ENCODE measurements at regions not wholly inside any gene's neighbourhood (a gene's known extent, or its start where the extent isn't known, plus 50 kb on each side); places are given as distances from the start of the nearest gene placed in this dataset.

DNA sequence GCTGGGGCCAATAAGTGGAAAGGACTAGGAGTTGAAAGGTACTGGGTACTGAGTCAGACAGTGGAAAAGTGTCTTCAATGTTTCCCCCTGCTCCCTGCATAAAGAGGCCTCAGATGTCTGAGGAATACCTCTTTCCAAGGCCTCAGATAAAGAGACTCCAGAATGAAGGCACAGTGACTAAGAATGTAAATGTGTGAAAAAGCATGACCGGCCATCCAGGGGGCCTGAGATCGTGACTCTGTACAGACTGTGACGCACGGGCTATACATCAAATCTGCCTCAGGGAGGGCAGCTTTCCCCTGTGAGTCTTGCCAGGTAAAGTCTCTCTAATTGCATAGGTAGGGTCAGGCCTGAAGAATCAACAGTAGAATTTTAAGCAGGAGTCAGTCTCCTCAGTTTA, 1690.5 kb downstream of the KCNT2 start:
- no peak for TF ChIP-seq EZH2phosphoT487 (IDR thresholded peaks at IDR 0.05; ENCODE audit: borderline replicate concordance, low read depth, low read length)
- TF ChIP-seq, protein P1, sequence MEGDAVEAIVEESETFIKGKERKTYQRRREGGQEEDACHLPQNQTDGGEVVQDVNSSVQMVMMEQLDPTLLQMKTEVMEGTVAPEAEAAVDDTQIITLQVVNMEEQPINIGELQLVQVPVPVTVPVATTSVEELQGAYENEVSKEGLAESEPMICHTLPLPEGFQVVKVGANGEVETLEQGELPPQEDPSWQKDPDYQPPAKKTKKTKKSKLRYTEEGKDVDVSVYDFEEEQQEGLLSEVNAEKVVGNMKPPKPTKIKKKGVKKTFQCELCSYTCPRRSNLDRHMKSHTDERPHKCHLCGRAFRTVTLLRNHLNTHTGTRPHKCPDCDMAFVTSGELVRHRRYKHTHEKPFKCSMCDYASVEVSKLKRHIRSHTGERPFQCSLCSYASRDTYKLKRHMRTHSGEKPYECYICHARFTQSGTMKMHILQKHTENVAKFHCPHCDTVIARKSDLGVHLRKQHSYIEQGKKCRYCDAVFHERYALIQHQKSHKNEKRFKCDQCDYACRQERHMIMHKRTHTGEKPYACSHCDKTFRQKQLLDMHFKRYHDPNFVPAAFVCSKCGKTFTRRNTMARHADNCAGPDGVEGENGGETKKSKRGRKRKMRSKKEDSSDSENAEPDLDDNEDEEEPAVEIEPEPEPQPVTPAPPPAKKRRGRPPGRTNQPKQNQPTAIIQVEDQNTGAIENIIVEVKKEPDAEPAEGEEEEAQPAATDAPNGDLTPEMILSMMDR (conservative IDR thresholded peaks at IDR 0.05; ENCODE audit: low read length), result no peak
- H3K27ac ChIP-seq (ENCODE audit: low read depth, low read length, poor library complexity, severe bottlenecking), result no peak overlapping the region
- H3K36me3 ChIP-seq (ENCODE audit: insufficient read depth, low read length), result no peaks in the 10 kb centered on the region
- H3K4me1 ChIP-seq (ENCODE audit: insufficient read depth, low read length, poor library complexity, severe bottlenecking), result no peaks in the 10 kb centered on the region
- no peak overlapping the region for H3K4me3 ChIP-seq (ENCODE audit: low read depth, low read length, poor library complexity, severe bottlenecking)
- H3K9me2 ChIP-seq (ENCODE audit: insufficient read depth, low read length), result no peaks in the 10 kb centered on the region
- no peaks in the 10 kb centered on the region for H3K9me3 ChIP-seq (ENCODE audit: low read length)
- no TSS peak for BruUV-seq (replicated peaks)
- POLR2A ChIA-PET, result interaction anchor here (1.0 kb wide), 1 partner anchor 41 kb away, joined by 3 read pairs; no protein-coding TSS in a partner anchor
- no peaks in the 10 kb centered on the region for H3K79me2 ChIP-seq (ENCODE audit: insufficient read depth, low read depth, low read length)
- CTCF ChIA-PET (ENCODE audit: unreplicated experiment), result no interaction called here
- intact Hi-C loops (cut with micrococcal nuclease; ENCODE audit: unreplicated experiment), result no loop called here
- H2AFZ ChIP-seq (ENCODE audit: low read length), result no peak overlapping the region
- DNase-seq (ENCODE audit: low spot score), result no peak
- H3K4me2 ChIP-seq (ENCODE audit: low read length), result no peak overlapping the region
- no peaks in the 10 kb centered on the region for H4K20me1 ChIP-seq (ENCODE audit: insufficient read depth, low read length)

DNA sequence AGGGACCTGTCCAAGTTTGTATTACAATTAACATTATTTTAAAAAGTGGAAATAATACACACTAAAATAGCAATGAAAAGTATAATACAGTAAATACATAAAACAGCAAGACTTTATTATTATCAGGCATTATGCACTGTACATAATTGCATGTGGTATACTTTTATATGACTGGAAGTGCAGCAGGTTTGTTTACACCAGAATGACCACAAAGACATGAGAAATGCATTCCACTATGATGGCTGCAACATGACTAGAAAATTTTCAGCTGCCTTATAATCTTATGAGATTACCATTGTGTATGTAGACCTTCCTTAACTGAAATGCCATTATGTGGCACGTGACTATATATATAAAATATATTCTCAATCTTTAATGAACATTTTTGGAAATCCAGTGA, 1699.6 kb downstream of the KCNT2 start:
- H3K79me2 ChIP-seq (ENCODE audit: insufficient read depth, low read depth, low read length), result no peaks in the 10 kb centered on the region
- H3K4me2 ChIP-seq (ENCODE audit: low read length), result no peak overlapping the region
- intact Hi-C loops (cut with micrococcal nuclease; ENCODE audit: unreplicated experiment), result no loop called here
- no peak for DNase-seq (ENCODE audit: low spot score)
- H3K27ac ChIP-seq (ENCODE audit: low read depth, low read length, poor library complexity, severe bottlenecking), result no peak overlapping the region
- BruUV-seq (replicated peaks), result no TSS peak
- no peak for TF ChIP-seq EZH2phosphoT487 (IDR thresholded peaks at IDR 0.05; ENCODE audit: borderline replicate concordance, low read depth, low read length)
- TF ChIP-seq, protein P1 (conservative IDR thresholded peaks at IDR 0.05; ENCODE audit: low read length), result no peak
- ChIA-PET CTCF (ENCODE audit: unreplicated experiment) (no interaction called here), POLR2A (no interaction called here)
- no peak overlapping the region for H3K4me3 ChIP-seq (ENCODE audit: low read depth, low read length, poor library complexity, severe bottlenecking)
- H3K4me1 ChIP-seq (ENCODE audit: insufficient read depth, low read length, poor library complexity, severe bottlenecking), result no peaks in the 10 kb centered on the region
- no peaks in the 10 kb centered on the region for H3K36me3 ChIP-seq (ENCODE audit: insufficient read depth, low read length)
- H4K20me1 ChIP-seq (ENCODE audit: insufficient read depth, low read length), result no peaks in the 10 kb centered on the region
- H3K9me3 ChIP-seq (ENCODE audit: low read length), result no peaks in the 10 kb centered on the region
- no peaks in the 10 kb centered on the region for H3K9me2 ChIP-seq (ENCODE audit: insufficient read depth, low read length)
- no peak overlapping the region for H2AFZ ChIP-seq (ENCODE audit: low read length)

DNA sequence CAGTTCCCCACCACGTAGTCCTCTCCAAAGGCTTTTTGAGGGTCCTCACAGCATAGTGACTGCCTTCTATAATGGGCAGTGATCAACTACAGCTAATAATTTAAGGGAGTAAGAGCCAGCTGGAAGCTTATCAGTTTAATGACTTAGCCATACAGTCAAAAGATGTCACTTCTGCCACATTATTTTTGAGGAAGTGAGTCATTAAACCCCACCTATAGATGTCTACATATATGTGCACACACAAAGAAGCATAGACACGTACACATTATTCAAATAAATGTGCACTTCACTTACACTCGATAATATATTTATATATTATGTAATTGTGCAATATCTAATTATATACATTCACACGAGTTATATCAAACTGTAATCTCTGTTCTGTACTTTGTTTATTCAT, 1704.7 kb downstream of the KCNT2 start:
- no peaks in the 10 kb centered on the region for H3K9me2 ChIP-seq (ENCODE audit: insufficient read depth, low read length)
- no peaks in the 10 kb centered on the region for H3K4me1 ChIP-seq (ENCODE audit: insufficient read depth, low read length, poor library complexity, severe bottlenecking)
- TF ChIP-seq, protein P1 (conservative IDR thresholded peaks at IDR 0.05; ENCODE audit: low read length), result no peak
- TF ChIP-seq EZH2phosphoT487 (IDR thresholded peaks at IDR 0.05; ENCODE audit: borderline replicate concordance, low read depth, low read length), result no peak
- CTCF ChIA-PET (ENCODE audit: unreplicated experiment), result no interaction called here
- no peaks in the 10 kb centered on the region for H4K20me1 ChIP-seq (ENCODE audit: insufficient read depth, low read length)
- H3K4me2 ChIP-seq (ENCODE audit: low read length), result no peak overlapping the region
- no peak overlapping the region for H2AFZ ChIP-seq (ENCODE audit: low read length)
- BruUV-seq (replicated peaks), result no TSS peak
- no peak for DNase-seq (ENCODE audit: low spot score)
- no peaks in the 10 kb centered on the region for H3K9me3 ChIP-seq (ENCODE audit: low read length)
- no peak overlapping the region for H3K4me3 ChIP-seq (ENCODE audit: low read depth, low read length, poor library complexity, severe bottlenecking)
- H3K79me2 ChIP-seq (ENCODE audit: insufficient read depth, low read depth, low read length), result no peaks in the 10 kb centered on the region
- H3K27ac ChIP-seq (ENCODE audit: low read depth, low read length, poor library complexity, severe bottlenecking), result no peak overlapping the region
- intact Hi-C loops (cut with micrococcal nuclease; ENCODE audit: unreplicated experiment), result no loop called here
- H3K36me3 ChIP-seq (ENCODE audit: insufficient read depth, low read length), result no peaks in the 10 kb centered on the region
- POLR2A ChIA-PET, result no interaction called here
